Stomach (tissue), 4 donors: ENCODE measurements at regions not wholly inside any gene's neighbourhood (a gene's known extent, or its start where the extent isn't known, plus 50 kb on each side); places are given as distances from the start of the nearest gene placed in this dataset.

Experiments
- CTCF ChIP-seq, 7 experiments: fragments of 450-650 bp in 4 of 7; fragments of 200-600 bp in 3 of 7; sonication (generic) in 3 of 7; IDR thresholded peaks; one replicate each; pipeline ENCODE4 v1.5.1; 2016 to 2019; ENCODE audit warnings: antibody characterized with exemption in 7 of 7, control low read depth in 2 of 7, mild to moderate bottlenecking in 1 of 7
- EP300 ChIP-seq: sonication (generic); formaldehyde crosslinking; IDR thresholded peaks from one replicate; pipeline ENCODE4 v1.6.1; 2017; ENCODE audit warnings: antibody characterized with exemption
- POLR2A ChIP-seq, 4 donors: fragments of 450-650 bp; IDR thresholded peaks; one replicate each; pipeline ENCODE4 v1.6.1; 2016; ENCODE audit warnings: antibody characterized with exemption in 4 of 4, control low read depth in 2 of 4, mild to moderate bottlenecking in 1 of 4, moderate library complexity in 1 of 4
- POLR2AphosphoS5 ChIP-seq, 3 donors: sonication (generic); formaldehyde crosslinking; IDR thresholded peaks; one replicate each; pipeline ENCODE4 v1.6.1; 2016; ENCODE audit warnings: antibody characterized with exemption in 3 of 3

GRCh38 chr3:194990454-194991337 lies 280.3 kb downstream of the XXYLT1 start:
- no peak for TF ChIP-seq CTCF (IDR thresholded peaks at IDR 0.05)
- no peak for TF ChIP-seq POLR2A (IDR thresholded peaks at IDR 0.05)
- no peak for TF ChIP-seq POLR2AphosphoS5 (IDR thresholded peaks at IDR 0.05)
- no peak for TF ChIP-seq EP300
